Dermis microvascular lymphatic vessel endothelial cell (primary cell): ENCODE measurements at regions not wholly inside any gene's neighbourhood (a gene's known extent, or its start where the extent isn't known, plus 50 kb on each side); places are given as distances from the start of the nearest gene placed in this dataset.
A peak's percentile ranks its signal among the peaks of the same experiment; 100 is the strongest.

Source experiments
- DNase-seq, 2 donors: peaks; one replicate each; pipeline versions ENCODE4 v3.0.0 to v3.0.0-alpha.2; 2010; ENCODE audit warnings: low read depth in 2 of 2

GRCh38 chr1:235011599-235012435 lies 116.8 kb downstream of the TOMM20 start:
- peak; percentile 94 to 96 for DNase-seq

GRCh38 chr1:235011064-235011598 lies 117.5 kb downstream of the TOMM20 start:
- DNase-seq, result no peak

DNA sequence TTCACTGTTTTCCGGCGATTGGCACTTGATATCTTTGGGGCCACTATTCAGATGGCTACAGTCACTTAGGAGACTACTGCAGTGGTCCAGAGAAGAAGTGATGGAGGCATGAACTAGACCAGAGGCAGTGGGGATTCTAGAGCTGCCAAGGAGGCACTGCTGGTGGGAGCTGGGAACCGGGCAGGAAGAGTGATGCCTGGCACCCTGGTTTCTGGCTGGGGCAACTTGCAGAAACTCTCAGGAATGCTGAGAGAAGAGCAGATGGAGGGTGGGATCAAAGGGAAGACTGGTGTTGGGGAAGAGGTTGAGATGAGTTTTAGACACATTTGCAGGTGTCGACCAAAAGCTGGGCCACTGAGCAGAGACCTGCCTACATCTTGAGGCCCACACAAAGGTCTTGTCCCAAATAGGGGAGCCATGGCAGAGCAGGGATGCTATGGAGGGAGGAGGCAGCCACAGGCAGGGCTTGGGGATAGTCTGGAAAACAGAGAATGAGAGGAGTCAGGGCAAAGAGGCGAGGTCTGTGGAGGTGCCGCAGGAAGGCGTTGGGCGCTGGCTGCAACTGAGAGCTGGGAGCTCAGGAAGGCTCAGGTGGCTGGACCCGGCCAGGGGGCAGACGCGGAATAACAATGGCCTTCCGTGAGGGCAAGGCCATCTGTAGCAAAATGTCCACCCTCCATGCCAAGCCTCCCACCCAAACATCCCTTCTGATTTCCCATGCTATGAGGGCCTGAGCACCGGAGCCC lies 118.9 kb downstream of the TOMM20 start:
- DNase-seq, result no peak

- no peak for DNase-seq
These were observed 119.6 kb downstream of the TOMM20 start for GRCh38 chr1:235009074-235009473.

DNA sequence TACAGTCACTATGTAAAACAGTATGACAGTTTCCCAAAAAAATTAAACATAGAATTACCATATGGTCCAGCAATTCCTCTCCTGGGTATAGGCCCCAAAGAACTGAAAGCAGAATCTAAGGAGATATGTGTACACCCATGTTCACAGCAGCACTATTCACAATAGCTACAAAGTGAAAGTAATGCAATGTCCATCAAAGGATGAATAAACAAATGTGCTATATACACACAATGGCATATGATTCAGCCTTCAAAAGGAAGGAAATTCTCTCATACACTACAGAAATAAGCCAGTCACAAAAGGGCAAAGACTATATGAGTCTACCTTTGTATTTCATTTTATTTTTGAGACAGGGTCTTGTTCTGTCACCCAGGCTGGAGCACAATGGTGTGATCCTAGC lies 120.4 kb downstream of the TOMM20 start:
- peak; percentile 84 to 92 for DNase-seq

- DNase-seq, result no peak
These were observed 121.8 kb downstream of the TOMM20 start for GRCh38 chr1:235006816-235007215.

DNA sequence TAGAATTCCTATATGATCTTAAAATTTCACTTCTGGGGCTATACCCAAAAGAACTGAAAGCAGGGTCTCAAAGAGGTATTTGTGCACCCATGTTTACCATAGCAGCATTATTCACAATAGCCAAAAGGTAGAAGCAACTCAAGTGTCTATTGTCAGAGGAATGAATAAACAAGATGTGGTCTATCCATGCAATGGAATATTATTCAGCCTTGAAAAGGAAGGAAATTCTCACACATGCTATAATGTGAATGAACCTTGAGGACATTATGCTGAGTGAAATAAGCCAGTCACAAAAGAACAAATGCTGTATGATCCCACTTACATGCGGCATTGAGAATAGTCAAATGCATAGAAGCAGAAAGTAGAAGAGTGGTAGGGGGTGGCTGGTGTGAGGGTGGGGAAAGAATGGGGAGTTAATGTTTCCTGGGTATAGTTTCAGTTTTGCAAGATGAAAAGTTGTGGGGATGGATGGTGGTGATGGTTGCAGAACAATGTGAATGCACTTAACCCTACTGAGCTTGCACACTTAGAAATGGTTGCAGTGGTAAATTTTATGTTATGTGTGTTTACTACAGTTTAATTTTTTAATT lies 122.4 kb downstream of the TOMM20 start:
- no peak for DNase-seq

DNA sequence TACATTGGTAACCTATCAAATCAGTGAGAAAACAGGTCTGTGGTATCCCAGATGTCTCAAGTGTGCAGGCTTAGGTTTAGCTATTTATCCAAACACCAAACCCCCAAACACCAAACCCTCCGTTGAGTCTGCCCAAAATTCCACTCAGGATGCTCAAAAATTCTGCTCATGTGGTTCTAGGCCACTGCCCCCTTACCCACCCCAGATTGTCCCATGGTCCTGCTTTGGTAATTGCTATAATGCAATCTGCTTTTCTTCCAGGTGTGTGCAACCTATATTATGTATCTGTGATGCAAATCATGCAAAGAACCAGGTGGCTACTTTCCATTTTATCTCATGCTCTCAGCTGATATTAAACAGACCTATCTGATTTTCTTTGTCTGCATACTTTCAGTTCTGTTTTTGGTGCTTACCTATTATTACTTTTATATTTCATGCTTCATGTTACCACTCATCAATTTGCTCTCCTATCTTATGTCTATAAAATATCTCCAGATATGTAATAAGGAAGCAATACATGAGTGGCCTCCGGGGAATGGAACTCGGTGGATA lies 123.7 kb downstream of the TOMM20 start:
- DNase-seq, result no peak

DNA sequence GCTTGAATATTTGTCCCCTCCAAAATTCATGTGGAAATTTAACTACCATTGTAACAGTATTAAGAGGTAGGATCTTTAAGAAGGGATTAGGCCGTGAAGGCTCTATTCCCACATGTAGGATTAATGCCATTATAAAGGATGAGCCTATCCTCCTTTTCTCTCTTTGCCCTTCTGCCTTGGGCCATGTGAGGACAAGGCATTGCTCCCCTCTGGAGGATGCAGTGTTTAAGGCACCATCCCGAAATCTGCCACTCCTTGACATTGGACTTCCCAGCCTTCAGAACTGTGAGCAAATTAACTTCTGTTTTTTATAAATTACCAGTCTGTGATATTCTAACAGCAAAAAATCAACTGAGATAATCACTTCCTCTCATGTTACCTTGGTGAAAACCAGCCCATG lies 124.4 kb downstream of the TOMM20 start:
- DNase-seq, result no peak

DNA sequence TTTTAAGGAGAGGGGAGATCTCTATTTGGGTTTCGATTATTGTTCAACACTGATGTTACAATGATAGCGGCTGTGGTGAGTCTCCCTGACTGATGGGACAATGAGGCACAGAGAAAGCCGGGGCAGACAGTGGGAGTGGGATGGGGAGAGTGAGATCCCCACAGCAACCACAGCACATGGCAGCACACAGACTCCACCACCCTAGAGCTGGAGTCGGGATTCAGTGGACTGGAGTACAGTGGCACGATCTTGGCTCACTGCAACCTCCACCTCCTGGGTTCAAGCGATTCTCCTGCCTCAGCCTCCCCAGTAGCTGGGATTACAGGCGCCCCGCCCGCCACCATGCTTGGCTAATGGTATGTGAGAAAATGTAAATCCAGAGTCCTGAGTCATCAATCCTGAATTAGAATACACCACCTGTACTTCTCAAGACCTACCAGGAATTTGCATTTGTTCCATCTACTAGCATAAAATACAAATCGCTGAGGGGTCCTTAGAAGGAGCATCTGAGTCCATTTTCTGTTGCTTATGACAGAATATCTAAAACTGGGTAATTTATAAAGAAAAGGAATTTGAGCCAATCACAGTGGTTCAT lies 125.8 kb downstream of the TOMM20 start:
- no peak for DNase-seq

DNA sequence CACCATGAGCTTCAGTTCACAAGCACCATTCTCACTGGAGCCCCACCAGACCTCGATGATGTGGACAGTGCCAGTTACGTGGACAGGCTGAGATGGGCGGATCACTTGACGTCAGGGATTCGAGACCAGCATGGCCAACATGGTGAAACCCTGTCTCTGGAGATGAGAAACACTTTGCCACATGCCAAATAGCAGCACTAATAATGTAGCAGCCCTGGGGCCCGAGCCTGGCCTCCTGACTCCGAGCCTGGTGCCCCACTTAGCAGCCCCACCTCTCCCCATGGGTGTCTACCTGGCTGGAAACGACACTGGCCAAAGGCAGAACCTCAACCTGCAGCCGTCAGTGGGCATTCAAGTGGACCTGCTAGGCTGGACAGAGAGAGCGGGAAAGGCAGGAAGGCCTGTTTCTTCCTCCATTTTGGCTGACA lies 129.1 kb downstream of the TOMM20 start:
- no peak for DNase-seq

DNA sequence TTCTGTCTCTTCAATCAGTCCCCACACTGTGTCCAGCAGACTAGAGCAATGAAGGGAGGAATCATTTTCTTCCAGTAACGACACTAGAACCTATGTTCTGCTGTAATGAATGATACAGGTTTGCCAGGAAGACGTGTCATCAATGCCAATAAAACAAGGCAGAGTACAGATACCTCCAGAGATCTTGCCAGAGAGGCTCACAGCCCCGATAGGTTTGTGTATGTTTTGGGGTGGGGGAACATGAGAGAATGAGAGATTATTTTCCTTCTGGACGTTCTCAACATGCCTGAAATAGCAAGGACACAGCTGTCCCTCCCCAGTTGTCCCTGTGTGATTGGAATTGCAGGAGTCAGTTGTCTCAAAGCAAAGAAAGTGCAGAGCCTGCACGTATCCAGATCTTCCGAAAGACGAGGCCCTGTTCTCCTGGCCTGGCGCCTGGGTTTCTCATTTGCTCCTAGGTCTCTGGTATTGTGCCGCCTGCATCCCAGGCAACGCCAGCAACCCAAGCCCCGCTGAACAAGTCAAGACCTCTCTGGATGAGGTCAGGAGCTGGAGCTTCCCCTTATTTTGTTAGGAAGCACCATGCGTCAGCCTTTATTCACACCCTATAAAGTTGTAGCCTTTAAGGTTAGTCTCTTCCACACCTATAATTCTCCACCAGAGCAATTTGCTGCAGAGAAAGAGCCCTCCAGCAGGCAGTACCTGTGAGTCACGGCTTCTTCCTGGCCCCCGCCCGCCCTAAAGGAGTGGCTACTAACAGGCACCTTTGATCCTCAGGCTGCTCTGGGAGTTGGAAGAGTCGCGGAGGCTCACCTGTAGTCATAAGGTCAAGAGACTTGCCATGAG lies 130.5 kb downstream of the TOMM20 start:
- DNase-seq, result peak; percentile 86 to 90

GRCh38 chr1:234997201-234997895 lies 131.3 kb downstream of the TOMM20 start:
- peak; percentile 99 for DNase-seq

- peak; percentile 23 to 28 for DNase-seq
These were observed 132.3 kb downstream of the TOMM20 start for GRCh38 chr1:234996245-234996757.

- DNase-seq, result no peak
These were observed 134.0 kb downstream of the TOMM20 start for GRCh38 chr1:234994436-234995295.

DNA sequence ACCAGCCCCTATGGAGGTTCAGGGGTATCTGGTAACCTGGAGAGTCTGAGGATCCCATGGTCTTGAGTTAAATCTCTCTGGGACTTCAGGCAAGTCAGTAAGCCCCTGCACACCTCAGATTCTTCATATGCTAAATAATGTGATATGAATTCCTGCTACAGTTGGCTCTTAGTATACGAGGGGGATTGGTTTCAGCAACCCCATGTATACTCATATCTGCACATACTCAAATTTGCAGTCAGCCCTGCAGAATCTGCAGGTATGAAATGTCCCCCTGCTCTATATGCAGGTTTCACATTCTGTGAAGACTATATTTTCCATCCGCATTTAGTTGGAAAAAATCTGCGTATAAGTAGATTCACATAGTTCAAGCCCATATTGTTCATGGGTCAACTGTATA lies 136.6 kb downstream of the TOMM20 start:
- DNase-seq, result no peak

DNA sequence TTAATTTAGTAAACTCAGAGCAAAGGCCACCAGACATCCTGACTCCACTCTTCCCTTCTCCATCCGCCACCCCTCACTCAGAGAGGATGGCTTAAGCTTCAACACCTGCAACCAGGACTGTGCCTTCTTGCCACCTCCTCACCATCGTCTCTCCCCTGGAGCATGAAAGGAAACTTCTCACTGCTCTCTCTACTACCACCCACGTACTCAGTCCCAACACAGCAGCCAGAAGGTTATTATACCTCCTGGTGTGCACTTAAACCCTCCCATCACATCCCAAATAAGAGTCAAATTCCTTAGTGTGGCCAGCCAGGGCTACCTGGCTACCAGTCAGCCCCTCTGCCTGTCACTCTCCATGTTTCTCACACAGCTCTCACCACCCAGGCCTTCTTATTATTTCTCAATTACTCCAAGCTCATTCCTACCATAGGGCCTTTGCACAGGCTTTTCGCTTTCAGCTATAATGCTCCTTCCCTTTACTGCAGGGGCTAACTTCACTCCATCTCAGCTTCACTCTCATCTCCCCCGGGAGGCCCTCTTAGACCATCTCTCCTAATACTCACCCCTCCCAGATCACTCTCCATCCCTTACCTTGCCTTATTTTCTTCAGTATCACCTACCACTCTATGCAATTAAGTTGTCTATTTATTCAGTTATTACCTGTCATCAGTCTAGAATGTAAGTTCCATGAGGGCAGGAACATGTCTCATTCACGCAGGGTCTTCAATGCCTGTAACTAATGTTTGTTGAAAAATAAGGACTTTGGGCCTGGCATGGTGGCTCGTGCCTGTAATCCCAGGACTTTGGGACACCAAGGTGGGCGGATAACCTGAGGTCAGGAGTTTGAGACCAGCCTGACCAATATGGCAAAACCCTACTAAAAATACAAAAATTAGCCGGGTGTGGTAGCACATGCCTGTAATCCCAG lies 137.5 kb downstream of the TOMM20 start:
- DNase-seq, result no peak

- DNase-seq, result no peak
These were observed 138.3 kb downstream of the TOMM20 start for GRCh38 chr1:234990328-234990675.
